ENCODE measurements at regions not wholly inside any gene's neighbourhood (a gene's known extent, or its start where the extent isn't known, plus 50 kb on each side); places are given as distances from the start of the nearest gene placed in this dataset.

GRCh38 chr1:239700667-239701066 lies 314.3 kb downstream of the CHRM3 start:
- H3K9me3 ChIP-seq (ENCODE audit: control insufficient read depth, insufficient read depth, low read depth, low read length) = no peaks in the 10 kb centered on the region
- H3K4me3 ChIP-seq (replicated peaks in 1 of 4; ENCODE audit: control extremely low read depth in 1 of 4, insufficient read depth in 1 of 4, low read depth in 3 of 4, low read length in 4 of 4) = no peak overlapping the region
- H3K27me3 ChIP-seq (ENCODE audit: control insufficient read depth, insufficient read depth, low read length) = no peaks in the 10 kb centered on the region
- H3K4me2 ChIP-seq (ENCODE audit: extremely low read depth, insufficient read depth, low read length) = no peak overlapping the region
- H3K27ac ChIP-seq (ENCODE audit: insufficient read depth, low read length) = no peak overlapping the region
- no peak overlapping the region for H2AFZ ChIP-seq (ENCODE audit: low read length)
- H3K4me1 ChIP-seq (ENCODE audit: control insufficient read depth, extremely low read depth, insufficient read depth, low read length) = no peaks in the 10 kb centered on the region
- no peaks in the 10 kb centered on the region for H3K79me2 ChIP-seq (ENCODE audit: control insufficient read depth, insufficient read depth, low read length)
- H4K20me1 ChIP-seq (ENCODE audit: control insufficient read depth, extremely low read depth, insufficient read depth, low read length) = no peaks in the 10 kb centered on the region
- TF ChIP-seq CTCF (conservative IDR thresholded peaks at IDR 0.05 in 1 of 2, IDR thresholded peaks at IDR 0.05 in 1 of 2; ENCODE audit: low read depth in 1 of 2, low read length in 2 of 2) (no peak), EZH2 (IDR thresholded peaks at IDR 0.05; ENCODE audit: low read length, missing control alignments) (no peak)
- no peak for DNase-seq (ENCODE audit: low read depth in 2 of 2)
- no peaks in the 10 kb centered on the region for H3K36me3 ChIP-seq (ENCODE audit: control insufficient read depth, insufficient read depth, low read length)
- H3K9ac ChIP-seq (ENCODE audit: insufficient read depth, low read length) = no peak overlapping the region

- no peak for DNase-seq (ENCODE audit: low read depth in 2 of 2)
- Histone ChIP-seq H3K4me1 (ENCODE audit: control insufficient read depth, extremely low read depth, insufficient read depth, low read length) (no peaks in the 10 kb centered on the region), H3K36me3 (ENCODE audit: control insufficient read depth, insufficient read depth, low read length) (no peaks in the 10 kb centered on the region), H3K27ac (ENCODE audit: insufficient read depth, low read length) (no peak overlapping the region), H2AFZ (ENCODE audit: low read length) (no peak overlapping the region), H3K27me3 (ENCODE audit: control insufficient read depth, insufficient read depth, low read length) (no peaks in the 10 kb centered on the region), H3K4me3 (replicated peaks in 1 of 4; ENCODE audit: control extremely low read depth in 1 of 4, insufficient read depth in 1 of 4, low read depth in 3 of 4, low read length in 4 of 4) (no peak overlapping the region), H3K9me3 (ENCODE audit: control insufficient read depth, insufficient read depth, low read depth, low read length) (no peaks in the 10 kb centered on the region), H3K4me2 (ENCODE audit: extremely low read depth, insufficient read depth, low read length) (no peak overlapping the region), H4K20me1 (ENCODE audit: control insufficient read depth, extremely low read depth, insufficient read depth, low read length) (no peaks in the 10 kb centered on the region), H3K79me2 (ENCODE audit: control insufficient read depth, insufficient read depth, low read length) (no peaks in the 10 kb centered on the region), H3K9ac (ENCODE audit: insufficient read depth, low read length) (no peak overlapping the region)
- TF ChIP-seq CTCF (conservative IDR thresholded peaks at IDR 0.05 in 1 of 2, IDR thresholded peaks at IDR 0.05 in 1 of 2; ENCODE audit: low read depth in 1 of 2, low read length in 2 of 2) = no peak
- TF ChIP-seq EZH2 (IDR thresholded peaks at IDR 0.05; ENCODE audit: low read length, missing control alignments) = no peak
Measured at GRCh38 chr1:239703075-239703474, 316.7 kb downstream of the CHRM3 start.

GRCh38 chr1:239706245-239706892 lies 320.0 kb downstream of the CHRM3 start:
- DNase-seq (ENCODE audit: low read depth in 2 of 2) = no peak
- no peak overlapping the region for H3K4me2 ChIP-seq (ENCODE audit: extremely low read depth, insufficient read depth, low read length)

More at GRCh38 chr1:239706245-239706892, 320.0 kb downstream of the CHRM3 start:
- no peak overlapping the region for H2AFZ ChIP-seq (ENCODE audit: low read length)
- no peaks in the 10 kb centered on the region for H3K4me1 ChIP-seq (ENCODE audit: control insufficient read depth, extremely low read depth, insufficient read depth, low read length)
- H3K4me3 ChIP-seq (replicated peaks in 1 of 4; ENCODE audit: control extremely low read depth in 1 of 4, insufficient read depth in 1 of 4, low read depth in 3 of 4, low read length in 4 of 4) = no peak overlapping the region
- H3K27me3 ChIP-seq (ENCODE audit: control insufficient read depth, insufficient read depth, low read length) = no peaks in the 10 kb centered on the region
- TF ChIP-seq CTCF (conservative IDR thresholded peaks at IDR 0.05 in 1 of 2, IDR thresholded peaks at IDR 0.05 in 1 of 2; ENCODE audit: low read depth in 1 of 2, low read length in 2 of 2) (no peak), EZH2 (IDR thresholded peaks at IDR 0.05; ENCODE audit: low read length, missing control alignments) (no peak)
- no peaks in the 10 kb centered on the region for H4K20me1 ChIP-seq (ENCODE audit: control insufficient read depth, extremely low read depth, insufficient read depth, low read length)
- H3K79me2 ChIP-seq (ENCODE audit: control insufficient read depth, insufficient read depth, low read length) = no peaks in the 10 kb centered on the region
- H3K27ac ChIP-seq (ENCODE audit: insufficient read depth, low read length) = no peak overlapping the region
- no peaks in the 10 kb centered on the region for H3K9me3 ChIP-seq (ENCODE audit: control insufficient read depth, insufficient read depth, low read depth, low read length)
- no peak overlapping the region for H3K9ac ChIP-seq (ENCODE audit: insufficient read depth, low read length)
- no peaks in the 10 kb centered on the region for H3K36me3 ChIP-seq (ENCODE audit: control insufficient read depth, insufficient read depth, low read length)
